ENCODE measurements at regions not wholly inside any gene's neighbourhood (a gene's known extent, or its start where the extent isn't known, plus 50 kb on each side); places are given as distances from the start of the nearest gene placed in this dataset.

- TF ChIP-seq CTCF (IDR thresholded peaks at IDR 0.05; ENCODE audit: insufficient read depth, low read length) = no peak
- DNase-seq (ENCODE audit: low read depth) = no peak
- no peak overlapping the region for H3K4me3 ChIP-seq (ENCODE audit: low read depth, low read length)
Observed at GRCh38 chr3:74273555-74274402, 340.7 kb downstream of the CNTN3 start.

- H3K4me3 ChIP-seq (ENCODE audit: low read depth, low read length) = no peak overlapping the region
- peak; percentile 47 for DNase-seq (ENCODE audit: low read depth)
- no peak for TF ChIP-seq CTCF (IDR thresholded peaks at IDR 0.05; ENCODE audit: insufficient read depth, low read length)
Observed at GRCh38 chr3:74273091-74273490, 341.4 kb downstream of the CNTN3 start.

- no peak for TF ChIP-seq CTCF (IDR thresholded peaks at IDR 0.05; ENCODE audit: insufficient read depth, low read length)
- no peak overlapping the region for H3K4me3 ChIP-seq (ENCODE audit: low read depth, low read length)
- DNase-seq (ENCODE audit: low read depth) = no peak
Observed at GRCh38 chr3:74271541-74271940, 342.9 kb downstream of the CNTN3 start.

- H3K4me3 ChIP-seq (ENCODE audit: low read depth, low read length) = no peak overlapping the region
- no peak for DNase-seq (ENCODE audit: low read depth)
- TF ChIP-seq CTCF (IDR thresholded peaks at IDR 0.05; ENCODE audit: insufficient read depth, low read length) = no peak
Observed at GRCh38 chr3:74269689-74270088, 344.8 kb downstream of the CNTN3 start.

GRCh38 chr3:74268753-74269152 lies 345.7 kb downstream of the CNTN3 start:
- DNase-seq (ENCODE audit: low read depth) = peak; percentile 47
- H3K4me3 ChIP-seq (ENCODE audit: low read depth, low read length) = no peak overlapping the region
- no peak for TF ChIP-seq CTCF (IDR thresholded peaks at IDR 0.05; ENCODE audit: insufficient read depth, low read length)

- peak; percentile 73 for DNase-seq (ENCODE audit: low read depth)
- TF ChIP-seq CTCF (IDR thresholded peaks at IDR 0.05; ENCODE audit: insufficient read depth, low read length) = peak; percentile 90
- H3K4me3 ChIP-seq (ENCODE audit: low read depth, low read length) = no peak overlapping the region
Observed at GRCh38 chr3:74267588-74268184, 346.8 kb downstream of the CNTN3 start.
